ENCODE measurements at regions not wholly inside any gene's neighbourhood (a gene's known extent, or its start where the extent isn't known, plus 50 kb on each side); places are given as distances from the start of the nearest gene placed in this dataset.

DNA sequence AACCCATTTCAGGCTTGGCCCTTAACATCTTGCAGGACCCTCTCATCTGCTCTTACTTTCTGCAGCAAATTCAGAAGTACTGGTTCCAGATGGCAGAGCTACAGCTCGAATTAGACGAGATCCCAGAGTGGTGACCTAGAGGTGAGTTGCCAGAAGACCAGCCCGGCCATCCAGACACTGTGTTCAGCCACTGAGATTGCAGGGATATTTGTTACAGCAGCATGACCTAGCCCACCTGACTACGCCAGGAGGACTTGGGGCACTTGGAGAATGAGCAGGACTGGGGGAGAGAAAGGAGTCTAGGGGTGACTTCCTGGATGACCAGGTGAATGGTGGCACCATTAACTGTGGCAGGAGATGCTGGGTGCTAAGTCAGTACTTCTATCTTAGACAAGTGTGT, 67.2 kb upstream of the ID2 start:
- in situ Hi-C loops (cut with MboI; ENCODE audit: low pct_ligation_motif_present in 1 of 4, low pct_unique_long_range_greater_than_20kb in 1 of 4, low sequenced_read_pairs in 3 of 4), result no loop called here
- H3K27me3 ChIP-seq, result no peaks in the 10 kb centered on the region
- no peak overlapping the region for H3K27ac ChIP-seq
- intact Hi-C loops (cut with DNase I; ENCODE audit: low total_unique reads), result no loop called here
- TF ChIP-seq POLR2AphosphoS5 (IDR thresholded peaks at IDR 0.05) (no peak), EP300 (IDR thresholded peaks at IDR 0.05; ENCODE audit: low read depth) (no peak), POLR2A (IDR thresholded peaks at IDR 0.05) (no peak), CTCF (IDR thresholded peaks at IDR 0.05) (no peak)
- H3K4me3 ChIP-seq, result no peak overlapping the region
- H3K9me3 ChIP-seq, result no peaks in the 10 kb centered on the region
- H3K36me3 ChIP-seq, result no peaks in the 10 kb centered on the region
- no peaks in the 10 kb centered on the region for H3K4me1 ChIP-seq
- WGBS, 2 donors (ENCODE audit: low coverage in 1 of 2), result 96% methylated on average over 3 of the region's 4 CpGs; no CpG with 5 or more reads in 1 of the 2 donors
- no peak for DNase-seq

GRCh38 chr2:8615252-8615575, 66.6 kb upstream of the ID2 start:
- no peak for TF ChIP-seq POLR2AphosphoS5 (IDR thresholded peaks at IDR 0.05)
- no peak for TF ChIP-seq POLR2A (IDR thresholded peaks at IDR 0.05)
- TF ChIP-seq EP300 (IDR thresholded peaks at IDR 0.05; ENCODE audit: low read depth), result no peak
- TF ChIP-seq CTCF (IDR thresholded peaks at IDR 0.05), result no peak
- Histone ChIP-seq H3K27ac (no peak overlapping the region), H3K36me3 (no peaks in the 10 kb centered on the region), H3K27me3 (no peaks in the 10 kb centered on the region), H3K9me3 (no peaks in the 10 kb centered on the region), H3K4me3 (no peak overlapping the region), H3K4me1 (no peaks in the 10 kb centered on the region)
- in situ Hi-C loops (cut with MboI; ENCODE audit: low pct_ligation_motif_present in 1 of 4, low pct_unique_long_range_greater_than_20kb in 1 of 4, low sequenced_read_pairs in 3 of 4), result no loop called here
- DNase-seq, result no peak
- WGBS, 2 donors (ENCODE audit: low coverage in 1 of 2), result 67 to 88% methylated on average over 1 to 6 of the region's 6 CpGs
- intact Hi-C loops (cut with DNase I; ENCODE audit: low total_unique reads), result no loop called here

- H3K4me1 ChIP-seq, result no peaks in the 10 kb centered on the region
- no peaks in the 10 kb centered on the region for H3K36me3 ChIP-seq
- in situ Hi-C loops (cut with MboI; ENCODE audit: low pct_ligation_motif_present in 1 of 4, low pct_unique_long_range_greater_than_20kb in 1 of 4, low sequenced_read_pairs in 3 of 4), result no loop called here
- H3K4me3 ChIP-seq, result no peak overlapping the region
- 88% methylated on average over 14 of the region's 14 CpGs; no CpG with 5 or more reads in 1 of the 2 donors for WGBS, 2 donors (ENCODE audit: low coverage in 1 of 2)
- TF ChIP-seq EP300 (IDR thresholded peaks at IDR 0.05; ENCODE audit: low read depth), result no peak
- no peak for TF ChIP-seq CTCF (IDR thresholded peaks at IDR 0.05)
- intact Hi-C loops (cut with DNase I; ENCODE audit: low total_unique reads), result no loop called here
- no peak overlapping the region for H3K27ac ChIP-seq
- H3K27me3 ChIP-seq, result no peaks in the 10 kb centered on the region
- no peak for DNase-seq
- H3K9me3 ChIP-seq, result no peaks in the 10 kb centered on the region
Observed at GRCh38 chr2:8615576-8616281, 66.1 kb upstream of the ID2 start.

DNA sequence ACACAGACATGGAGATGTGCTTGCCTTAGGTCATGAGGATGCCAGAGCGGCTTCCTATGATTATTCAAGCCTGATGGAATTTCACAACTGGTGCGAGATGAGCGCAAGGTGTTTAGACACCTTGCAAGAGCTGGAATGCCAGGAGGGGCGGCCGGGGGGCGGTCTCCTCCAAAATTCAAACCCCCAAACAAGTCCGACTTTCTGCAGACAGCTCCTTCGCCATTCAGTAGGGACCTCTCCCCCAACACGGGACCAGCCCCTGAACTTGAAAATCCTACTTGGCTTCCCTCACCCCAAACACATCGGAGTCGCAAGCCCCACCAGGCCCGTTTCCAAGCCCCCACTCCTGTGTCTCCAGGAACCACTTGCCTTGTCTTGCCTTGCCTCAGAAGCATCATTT, 64.8 kb upstream of the ID2 start:
- 95 to 100% methylated on average over 4 to 12 of the region's 12 CpGs for WGBS, 2 donors (ENCODE audit: low coverage in 1 of 2)
- no peak for TF ChIP-seq POLR2A (IDR thresholded peaks at IDR 0.05)
- no peak for TF ChIP-seq CTCF (IDR thresholded peaks at IDR 0.05)
- TF ChIP-seq POLR2AphosphoS5 (IDR thresholded peaks at IDR 0.05), result no peak
- no peak for TF ChIP-seq EP300 (IDR thresholded peaks at IDR 0.05; ENCODE audit: low read depth)
- intact Hi-C loops (cut with DNase I; ENCODE audit: low total_unique reads), result no loop called here
- no peak overlapping the region for H3K4me3 ChIP-seq
- no peak overlapping the region for H3K27ac ChIP-seq
- no peak for DNase-seq
- in situ Hi-C loops (cut with MboI; ENCODE audit: low pct_ligation_motif_present in 1 of 4, low pct_unique_long_range_greater_than_20kb in 1 of 4, low sequenced_read_pairs in 3 of 4), result no loop called here
- no peaks in the 10 kb centered on the region for H3K36me3 ChIP-seq
- H3K4me1 ChIP-seq, result no peaks in the 10 kb centered on the region
- H3K27me3 ChIP-seq, result no peaks in the 10 kb centered on the region
- H3K9me3 ChIP-seq, result no peaks in the 10 kb centered on the region
